C4-2B (cell line): ENCODE measurements at regions not wholly inside any gene's neighbourhood (a gene's known extent, or its start where the extent isn't known, plus 50 kb on each side); places are given as distances from the start of the nearest gene placed in this dataset.
"Not testable (repeated sequence)": the region's sequence is repeated elsewhere in the genome, so short reads cannot be mapped to it uniquely, and the experiment has no call there.

Experiments used
- ZFX ChIP-seq: fragments of 450-650 bp; IDR thresholded peaks from 2 replicates; pipeline ENCODE4 v1.6.1; 2017
- TF ChIP-seq, protein P1 (sequence below): fragments of 450-650 bp; conservative IDR thresholded peaks from 2 replicates; pipeline ENCODE4 v1.5.1; 2017; ENCODE audit warnings: mild to moderate bottlenecking

DNA sequence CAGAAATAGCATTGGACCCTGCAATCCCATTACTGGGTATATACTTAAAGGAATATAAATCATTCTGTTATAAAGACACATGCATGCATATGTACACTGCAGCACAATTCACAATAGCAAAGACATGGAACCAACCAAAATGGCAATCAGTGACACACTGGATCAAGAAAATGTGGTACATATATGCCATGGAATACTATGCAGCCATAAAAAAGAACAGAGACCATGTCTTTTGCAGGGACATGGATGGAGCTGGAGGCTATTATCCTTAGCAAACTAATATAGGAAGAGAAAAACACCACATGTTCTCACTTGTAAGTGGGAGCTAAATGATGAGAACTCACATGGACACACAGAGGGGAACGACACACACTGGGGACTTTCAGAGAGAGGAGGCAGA lies 53.9 kb upstream of the GOLGA8A start:
- TF ChIP-seq, protein P1, sequence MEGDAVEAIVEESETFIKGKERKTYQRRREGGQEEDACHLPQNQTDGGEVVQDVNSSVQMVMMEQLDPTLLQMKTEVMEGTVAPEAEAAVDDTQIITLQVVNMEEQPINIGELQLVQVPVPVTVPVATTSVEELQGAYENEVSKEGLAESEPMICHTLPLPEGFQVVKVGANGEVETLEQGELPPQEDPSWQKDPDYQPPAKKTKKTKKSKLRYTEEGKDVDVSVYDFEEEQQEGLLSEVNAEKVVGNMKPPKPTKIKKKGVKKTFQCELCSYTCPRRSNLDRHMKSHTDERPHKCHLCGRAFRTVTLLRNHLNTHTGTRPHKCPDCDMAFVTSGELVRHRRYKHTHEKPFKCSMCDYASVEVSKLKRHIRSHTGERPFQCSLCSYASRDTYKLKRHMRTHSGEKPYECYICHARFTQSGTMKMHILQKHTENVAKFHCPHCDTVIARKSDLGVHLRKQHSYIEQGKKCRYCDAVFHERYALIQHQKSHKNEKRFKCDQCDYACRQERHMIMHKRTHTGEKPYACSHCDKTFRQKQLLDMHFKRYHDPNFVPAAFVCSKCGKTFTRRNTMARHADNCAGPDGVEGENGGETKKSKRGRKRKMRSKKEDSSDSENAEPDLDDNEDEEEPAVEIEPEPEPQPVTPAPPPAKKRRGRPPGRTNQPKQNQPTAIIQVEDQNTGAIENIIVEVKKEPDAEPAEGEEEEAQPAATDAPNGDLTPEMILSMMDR, result not testable (repeated sequence)
- not testable (repeated sequence) for TF ChIP-seq ZFX
